ENCODE measurements at regions not wholly inside any gene's neighbourhood (a gene's known extent, or its start where the extent isn't known, plus 50 kb on each side); places are given as distances from the start of the nearest gene placed in this dataset.

DNA sequence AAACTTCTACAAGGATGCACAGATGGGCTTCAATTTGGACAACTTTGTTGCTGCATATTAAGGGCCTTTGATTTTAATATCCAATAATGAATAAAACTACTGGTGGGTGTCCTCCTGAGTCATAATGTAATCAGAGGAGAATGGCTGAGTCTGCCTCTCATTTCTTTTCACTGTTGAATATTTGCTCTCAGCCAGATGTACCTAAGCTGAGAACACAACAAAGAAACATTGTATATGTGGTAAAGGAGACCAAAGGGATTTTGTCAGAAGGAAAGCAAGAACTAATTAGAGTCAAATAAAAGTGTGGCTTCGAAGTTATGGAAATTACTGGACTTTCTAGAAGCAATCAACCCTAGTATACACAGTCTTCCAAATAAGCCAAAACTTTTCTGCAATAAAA is 131.0 kb upstream of the BET1 start:
- H2BK12ac ChIP-seq (ENCODE audit: low read length in 2 of 2): no peak overlapping the region
- no peak overlapping the region for H3K23ac ChIP-seq (ENCODE audit: low read length in 2 of 2)
- H2AK5ac ChIP-seq (ENCODE audit: low read length, severe bottlenecking): no peak overlapping the region
- no peak overlapping the region for H2BK120ac ChIP-seq (ENCODE audit: low read depth, low read length)
- no peaks in the 10 kb centered on the region for H3K79me1 ChIP-seq (replicated peaks; ENCODE audit: low read length, poor library complexity, severe bottlenecking)
- H3K18ac ChIP-seq (ENCODE audit: low read depth in 1 of 2, low read length in 2 of 2): no peak overlapping the region
- no peaks in the 10 kb centered on the region for H3K36me3 ChIP-seq (ENCODE audit: control insufficient read depth in 1 of 2, insufficient read depth in 2 of 2, low read depth in 1 of 2, low read length in 2 of 2)
- no peak overlapping the region for H4K91ac ChIP-seq (ENCODE audit: low read length)
- no peaks in the 10 kb centered on the region for H3K9me3 ChIP-seq (ENCODE audit: control insufficient read depth, low read length)
- H3K4me2 ChIP-seq (ENCODE audit: low read length, poor library complexity, severe bottlenecking): no peak overlapping the region
- no peak overlapping the region for H2BK5ac ChIP-seq (ENCODE audit: low read depth, low read length, poor library complexity, severe bottlenecking)
- H3K4me1 ChIP-seq (ENCODE audit: control insufficient read depth, insufficient read depth, low read depth, low read length): peaks cover 2% of the 10 kb centered on the region
- no peak overlapping the region for H3K27ac ChIP-seq (ENCODE audit: low read length, poor library complexity, severe bottlenecking)
- WGBS: no CpG with 5 or more reads among the region's 1 CpG
- H3K4me3 ChIP-seq (ENCODE audit: insufficient read depth in 1 of 2, low read depth in 1 of 2, low read length in 2 of 2): no peak overlapping the region
- DNase-seq: no peak
- no peak overlapping the region for H3K4ac ChIP-seq (ENCODE audit: low read depth in 1 of 2, low read length in 2 of 2)
- no peak overlapping the region for H4K8ac ChIP-seq (ENCODE audit: low read length)
- H3K27me3 ChIP-seq (ENCODE audit: control insufficient read depth in 1 of 2, insufficient read depth in 1 of 2, low read length in 2 of 2): no peaks in the 10 kb centered on the region
- H3K9ac ChIP-seq (ENCODE audit: low read length): no peak overlapping the region
- H3K14ac ChIP-seq (ENCODE audit: low read length in 2 of 2): no peak overlapping the region
- no peak overlapping the region for H2AFZ ChIP-seq (ENCODE audit: low read depth, low read length)
- no peak overlapping the region for H2BK15ac ChIP-seq (ENCODE audit: low read depth, poor library complexity, severe bottlenecking)

DNA sequence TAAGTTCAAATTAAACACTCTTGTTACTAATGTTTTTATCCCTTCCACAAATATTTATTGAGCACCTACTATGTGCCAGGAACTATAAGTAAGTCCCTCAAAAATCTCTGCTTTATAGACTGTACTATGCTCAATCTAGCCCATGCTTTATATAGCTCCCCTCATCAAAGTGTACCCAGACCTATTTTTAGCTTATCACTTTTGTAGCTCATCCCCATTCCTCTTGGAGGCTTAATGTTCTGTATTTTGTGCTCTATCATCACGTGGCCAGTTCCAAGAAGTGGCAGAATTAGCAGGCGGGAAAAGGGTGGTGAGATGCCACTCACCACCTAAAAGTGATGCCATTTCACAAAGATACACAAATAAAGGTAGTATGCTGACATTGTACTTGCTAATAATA is 138.1 kb upstream of the BET1 start:
- Histone ChIP-seq H3K79me1 (replicated peaks; ENCODE audit: low read length, poor library complexity, severe bottlenecking) (no peaks in the 10 kb centered on the region), H2BK120ac (ENCODE audit: low read depth, low read length) (no peak overlapping the region), H3K4ac (ENCODE audit: low read depth in 1 of 2, low read length in 2 of 2) (peak overlapping the region in 1 of 2 experiments; percentile 71), H2AK5ac (ENCODE audit: low read length, severe bottlenecking) (no peak overlapping the region), H3K27ac (ENCODE audit: low read length, poor library complexity, severe bottlenecking) (no peak overlapping the region), H3K23ac (ENCODE audit: low read length in 2 of 2) (no peak overlapping the region), H4K8ac (ENCODE audit: low read length) (peak overlapping the region; percentile 75), H3K4me1 (ENCODE audit: control insufficient read depth, insufficient read depth, low read depth, low read length) (peaks cover 2% of the 10 kb centered on the region), H2BK15ac (ENCODE audit: low read depth, poor library complexity, severe bottlenecking) (no peak overlapping the region), H3K14ac (ENCODE audit: low read length in 2 of 2) (no peak overlapping the region), H3K9me3 (ENCODE audit: control insufficient read depth, low read length) (no peaks in the 10 kb centered on the region), H3K4me3 (ENCODE audit: insufficient read depth in 1 of 2, low read depth in 1 of 2, low read length in 2 of 2) (no peak overlapping the region), H4K91ac (ENCODE audit: low read length) (no peak overlapping the region), H2AFZ (ENCODE audit: low read depth, low read length) (no peak overlapping the region), H3K4me2 (ENCODE audit: low read length, poor library complexity, severe bottlenecking) (no peak overlapping the region), H3K18ac (ENCODE audit: low read depth in 1 of 2, low read length in 2 of 2) (no peak overlapping the region), H3K36me3 (ENCODE audit: control insufficient read depth in 1 of 2, insufficient read depth in 2 of 2, low read depth in 1 of 2, low read length in 2 of 2) (no peaks in the 10 kb centered on the region), H2BK12ac (ENCODE audit: low read length in 2 of 2) (peak overlapping the region in 1 of 2 experiments; percentile 82), H3K9ac (ENCODE audit: low read length) (no peak overlapping the region), H2BK5ac (ENCODE audit: low read depth, low read length, poor library complexity, severe bottlenecking) (no peak overlapping the region), H3K27me3 (ENCODE audit: control insufficient read depth in 1 of 2, insufficient read depth in 1 of 2, low read length in 2 of 2) (no peaks in the 10 kb centered on the region)
- no CpG with 5 or more reads among the region's 2 CpGs for WGBS
- DNase-seq: no peak

DNA sequence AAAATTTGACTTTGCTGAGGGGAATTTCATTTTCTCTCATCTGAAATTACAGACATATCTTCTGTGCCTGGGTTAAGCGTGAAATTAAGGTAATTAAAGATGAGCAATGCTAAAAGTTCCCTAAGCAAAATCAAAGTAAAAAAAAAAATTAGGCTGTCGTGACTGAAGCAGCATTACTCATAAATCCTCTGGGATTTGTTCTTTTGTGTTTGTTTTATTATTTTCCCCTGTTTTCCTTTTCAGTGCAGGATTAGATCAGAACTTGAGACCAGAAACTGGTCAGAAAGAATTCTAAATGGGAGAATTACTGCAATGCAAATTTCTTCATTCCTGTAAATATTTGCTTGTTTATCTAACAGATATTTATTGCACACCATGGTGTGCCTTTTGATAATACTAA is 141.4 kb upstream of the BET1 start:
- no peak overlapping the region for H2BK5ac ChIP-seq (ENCODE audit: low read depth, low read length, poor library complexity, severe bottlenecking)

DNA sequence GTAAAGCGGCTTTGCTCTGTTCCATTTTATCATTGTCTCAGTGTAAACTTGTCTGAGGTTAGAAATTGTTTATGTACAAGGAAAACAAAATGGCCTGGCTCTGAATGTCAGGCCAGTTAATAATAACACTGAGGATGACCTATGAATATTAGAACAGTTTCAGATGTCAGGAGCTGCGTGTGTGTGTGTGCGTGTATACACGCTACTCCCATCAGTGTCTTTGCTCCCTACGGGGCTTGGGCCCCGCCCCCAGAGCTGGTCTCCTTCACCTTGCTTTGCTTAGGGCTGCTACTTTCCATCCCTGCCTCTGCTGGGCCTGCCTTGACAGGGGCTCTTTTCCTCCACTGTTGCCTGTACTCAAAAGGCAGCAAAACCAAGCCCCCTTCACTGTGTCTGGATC is 142.3 kb upstream of the BET1 start:
- Histone ChIP-seq H2AFZ (ENCODE audit: low read depth, low read length) (peak overlapping the region; percentile 68), H2BK120ac (ENCODE audit: low read depth, low read length) (peak overlapping the region; percentile 76), H3K4me1 (ENCODE audit: control insufficient read depth, insufficient read depth, low read depth, low read length) (peaks cover 2% of the 10 kb centered on the region), H3K36me3 (ENCODE audit: control insufficient read depth in 1 of 2, insufficient read depth in 2 of 2, low read depth in 1 of 2, low read length in 2 of 2) (no peaks in the 10 kb centered on the region), H3K9me3 (ENCODE audit: control insufficient read depth, low read length) (no peaks in the 10 kb centered on the region), H3K27ac (ENCODE audit: low read length, poor library complexity, severe bottlenecking) (no peak overlapping the region), H2BK5ac (ENCODE audit: low read depth, low read length, poor library complexity, severe bottlenecking) (no peak overlapping the region), H4K8ac (ENCODE audit: low read length) (peak overlapping the region; percentile 81), H3K9ac (ENCODE audit: low read length) (peak overlapping the region; percentile 72), H3K79me1 (replicated peaks; ENCODE audit: low read length, poor library complexity, severe bottlenecking) (no peaks in the 10 kb centered on the region), H2AK5ac (ENCODE audit: low read length, severe bottlenecking) (no peak overlapping the region), H3K23ac (ENCODE audit: low read length in 2 of 2) (no peak overlapping the region), H3K4me2 (ENCODE audit: low read length, poor library complexity, severe bottlenecking) (no peak overlapping the region), H4K91ac (ENCODE audit: low read length) (peak overlapping the region; percentile 79), H3K14ac (ENCODE audit: low read length in 2 of 2) (peak overlapping the region in 1 of 2 experiments; percentile 79), H3K4ac (ENCODE audit: low read depth in 1 of 2, low read length in 2 of 2) (peak overlapping the region; percentile 82 to 86), H3K4me3 (ENCODE audit: insufficient read depth in 1 of 2, low read depth in 1 of 2, low read length in 2 of 2) (no peak overlapping the region), H2BK15ac (ENCODE audit: low read depth, poor library complexity, severe bottlenecking) (peak overlapping the region; percentile 6), H3K27me3 (ENCODE audit: control insufficient read depth in 1 of 2, insufficient read depth in 1 of 2, low read length in 2 of 2) (no peaks in the 10 kb centered on the region), H2BK12ac (ENCODE audit: low read length in 2 of 2) (peak overlapping the region; percentile 11 to 99), H3K18ac (ENCODE audit: low read depth in 1 of 2, low read length in 2 of 2) (peak overlapping the region; percentile 15 to 90)
- DNase-seq: peak; percentile 94
- 2% methylated on average over 6 of the region's 6 CpGs for WGBS

More for the DNA sequence above, 141.4 kb upstream of the BET1 start:
- no peaks in the 10 kb centered on the region for H3K79me1 ChIP-seq (replicated peaks; ENCODE audit: low read length, poor library complexity, severe bottlenecking)
- H3K27me3 ChIP-seq (ENCODE audit: control insufficient read depth in 1 of 2, insufficient read depth in 1 of 2, low read length in 2 of 2): no peaks in the 10 kb centered on the region
- H4K8ac ChIP-seq (ENCODE audit: low read length): no peak overlapping the region
- H3K4me3 ChIP-seq (ENCODE audit: insufficient read depth in 1 of 2, low read depth in 1 of 2, low read length in 2 of 2): no peak overlapping the region
- H3K4ac ChIP-seq (ENCODE audit: low read depth in 1 of 2, low read length in 2 of 2): no peak overlapping the region
- H3K4me1 ChIP-seq (ENCODE audit: control insufficient read depth, insufficient read depth, low read depth, low read length): peaks cover 2% of the 10 kb centered on the region
- no CpG with 5 or more reads among the region's 2 CpGs for WGBS
- no peak overlapping the region for H2BK15ac ChIP-seq (ENCODE audit: low read depth, poor library complexity, severe bottlenecking)
- H2BK120ac ChIP-seq (ENCODE audit: low read depth, low read length): no peak overlapping the region
- DNase-seq: peak; percentile 67
- H3K36me3 ChIP-seq (ENCODE audit: control insufficient read depth in 1 of 2, insufficient read depth in 2 of 2, low read depth in 1 of 2, low read length in 2 of 2): no peaks in the 10 kb centered on the region
- no peak overlapping the region for H2AK5ac ChIP-seq (ENCODE audit: low read length, severe bottlenecking)
- H3K18ac ChIP-seq (ENCODE audit: low read depth in 1 of 2, low read length in 2 of 2): no peak overlapping the region
- H2BK12ac ChIP-seq (ENCODE audit: low read length in 2 of 2): no peak overlapping the region
- no peak overlapping the region for H2AFZ ChIP-seq (ENCODE audit: low read depth, low read length)
- no peak overlapping the region for H4K91ac ChIP-seq (ENCODE audit: low read length)
- peak overlapping the region; percentile 72 for H3K9ac ChIP-seq (ENCODE audit: low read length)
- no peak overlapping the region for H3K23ac ChIP-seq (ENCODE audit: low read length in 2 of 2)
- no peaks in the 10 kb centered on the region for H3K9me3 ChIP-seq (ENCODE audit: control insufficient read depth, low read length)
- H3K27ac ChIP-seq (ENCODE audit: low read length, poor library complexity, severe bottlenecking): no peak overlapping the region
- H3K4me2 ChIP-seq (ENCODE audit: low read length, poor library complexity, severe bottlenecking): no peak overlapping the region
- no peak overlapping the region for H3K14ac ChIP-seq (ENCODE audit: low read length in 2 of 2)

All from mesenchymal stem cell (in vitro differentiated cells and primary cell).